ENCODE measurements at regions not wholly inside any gene's neighbourhood (a gene's known extent, or its start where the extent isn't known, plus 50 kb on each side); places are given as distances from the start of the nearest gene placed in this dataset.
A peak's percentile ranks its signal among the peaks of the same experiment; 100 is the strongest.

- TF ChIP-seq CTCF (IDR thresholded peaks at IDR 0.05; ENCODE audit: low read depth, low read length) (no peak), EZH2phosphoT487 (IDR thresholded peaks at IDR 0.05; ENCODE audit: low read depth) (no peak)
- H3K27me3 ChIP-seq (ENCODE audit: low read depth, low read length), result no peaks in the 10 kb centered on the region
- H3K27ac ChIP-seq (ENCODE audit: low read length), result no peak overlapping the region
- no peak overlapping the region for H3K4me3 ChIP-seq (ENCODE audit: low read length)
- no peaks in the 10 kb centered on the region for H4K20me1 ChIP-seq (ENCODE audit: insufficient read depth, low read length)
- no peaks in the 10 kb centered on the region for H3K9me3 ChIP-seq (ENCODE audit: insufficient read depth, low read length)
- no peak overlapping the region for H3K9ac ChIP-seq (ENCODE audit: low read length)
- H3K4me1 ChIP-seq (ENCODE audit: low read length), result no peaks in the 10 kb centered on the region
- H2AFZ ChIP-seq (ENCODE audit: low read depth, low read length), result no peak overlapping the region
- H3K79me2 ChIP-seq (ENCODE audit: low read length), result no peaks in the 10 kb centered on the region
- no peaks in the 10 kb centered on the region for H3K36me3 ChIP-seq (replicated peaks; ENCODE audit: low read depth, low read length)
- no peak overlapping the region for H3K4me2 ChIP-seq (ENCODE audit: low read length)
Observed at GRCh38 chr5:8848997-8849594, 696.8 kb downstream of the SEMA5A start.

DNA sequence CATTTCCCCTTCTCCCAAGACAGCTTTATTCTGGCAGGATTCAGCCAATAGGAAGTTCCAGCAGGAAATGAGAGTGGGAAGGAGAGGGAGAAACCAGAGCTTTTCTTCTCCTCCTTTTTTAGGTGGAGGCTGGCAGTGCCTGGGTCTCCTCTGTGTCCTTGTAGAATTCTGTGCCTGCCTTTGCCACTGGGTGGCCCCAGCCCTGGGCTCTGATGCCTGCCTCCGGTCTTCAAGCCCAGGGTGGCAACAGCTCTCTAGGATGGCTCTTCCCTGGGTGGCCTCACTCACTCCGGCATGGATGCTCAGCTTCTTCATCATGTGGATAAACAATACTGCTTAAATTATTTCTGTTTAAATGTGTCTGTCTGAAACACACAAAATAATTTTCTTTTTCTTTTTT lies 694.8 kb downstream of the SEMA5A start:
- Histone ChIP-seq H4K20me1 (ENCODE audit: insufficient read depth, low read length) (no peaks in the 10 kb centered on the region), H3K4me2 (ENCODE audit: low read length) (no peak overlapping the region), H3K36me3 (replicated peaks; ENCODE audit: low read depth, low read length) (no peaks in the 10 kb centered on the region), H3K9ac (ENCODE audit: low read length) (no peak overlapping the region), H3K4me3 (ENCODE audit: low read length) (no peak overlapping the region), H3K27ac (ENCODE audit: low read length) (no peak overlapping the region), H3K9me3 (ENCODE audit: insufficient read depth, low read length) (no peaks in the 10 kb centered on the region), H2AFZ (ENCODE audit: low read depth, low read length) (no peak overlapping the region), H3K79me2 (ENCODE audit: low read length) (no peaks in the 10 kb centered on the region), H3K27me3 (ENCODE audit: low read depth, low read length) (no peaks in the 10 kb centered on the region), H3K4me1 (ENCODE audit: low read length) (no peaks in the 10 kb centered on the region)
- TF ChIP-seq EZH2phosphoT487 (IDR thresholded peaks at IDR 0.05; ENCODE audit: low read depth), result no peak
- TF ChIP-seq CTCF (IDR thresholded peaks at IDR 0.05; ENCODE audit: low read depth, low read length), result 0 out of 2 replicates have a peak, but pooled peaks have one; percentile 6

DNA sequence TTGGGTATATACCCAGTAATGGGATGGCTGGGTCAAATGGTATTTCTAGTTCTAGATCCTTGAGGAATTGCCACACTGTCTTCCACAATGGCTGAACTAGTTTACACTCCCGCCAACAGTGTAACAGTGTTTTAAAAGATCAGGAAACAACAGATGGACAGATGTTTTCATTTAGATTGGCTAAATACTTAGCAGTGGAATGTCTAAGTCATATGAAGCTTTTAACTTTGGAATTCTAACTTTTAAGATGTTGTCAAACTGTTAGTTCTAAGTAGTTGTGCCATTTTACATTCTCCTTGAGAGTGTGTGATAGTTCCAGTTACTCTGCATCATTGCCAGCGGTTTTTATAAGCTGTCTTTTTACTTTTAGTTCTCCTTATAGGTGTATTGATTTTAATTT lies 688.8 kb downstream of the SEMA5A start:
- Histone ChIP-seq H4K20me1 (ENCODE audit: insufficient read depth, low read length) (no peaks in the 10 kb centered on the region), H3K4me3 (ENCODE audit: low read length) (no peak overlapping the region), H3K4me1 (ENCODE audit: low read length) (no peaks in the 10 kb centered on the region), H3K27me3 (ENCODE audit: low read depth, low read length) (no peaks in the 10 kb centered on the region), H3K9me3 (ENCODE audit: insufficient read depth, low read length) (no peaks in the 10 kb centered on the region), H3K9ac (ENCODE audit: low read length) (no peak overlapping the region), H3K27ac (ENCODE audit: low read length) (no peak overlapping the region), H3K36me3 (replicated peaks; ENCODE audit: low read depth, low read length) (no peaks in the 10 kb centered on the region), H3K4me2 (ENCODE audit: low read length) (no peak overlapping the region), H3K79me2 (ENCODE audit: low read length) (no peaks in the 10 kb centered on the region), H2AFZ (ENCODE audit: low read depth, low read length) (no peak overlapping the region)
- TF ChIP-seq EZH2phosphoT487 (IDR thresholded peaks at IDR 0.05; ENCODE audit: low read depth), result no peak
- no peak for TF ChIP-seq CTCF (IDR thresholded peaks at IDR 0.05; ENCODE audit: low read depth, low read length)

- Histone ChIP-seq H3K9ac (ENCODE audit: low read length) (no peak overlapping the region), H3K4me3 (ENCODE audit: low read length) (no peak overlapping the region), H3K27me3 (ENCODE audit: low read depth, low read length) (peaks cover 9% of the 10 kb centered on the region; the same call in 1 of the 2 replicates), H3K36me3 (replicated peaks; ENCODE audit: low read depth, low read length) (no peaks in the 10 kb centered on the region), H3K27ac (ENCODE audit: low read length) (no peak overlapping the region), H2AFZ (ENCODE audit: low read depth, low read length) (no peak overlapping the region), H3K79me2 (ENCODE audit: low read length) (no peaks in the 10 kb centered on the region), H3K4me2 (ENCODE audit: low read length) (no peak overlapping the region), H3K9me3 (ENCODE audit: insufficient read depth, low read length) (no peaks in the 10 kb centered on the region), H3K4me1 (ENCODE audit: low read length) (peaks cover 10% of the 10 kb centered on the region), H4K20me1 (ENCODE audit: insufficient read depth, low read length) (no peaks in the 10 kb centered on the region)
- TF ChIP-seq EZH2phosphoT487 (IDR thresholded peaks at IDR 0.05; ENCODE audit: low read depth) (no peak), CTCF (IDR thresholded peaks at IDR 0.05; ENCODE audit: low read depth, low read length) (no peak)
Observed at GRCh38 chr5:8861764-8862163, 684.1 kb downstream of the SEMA5A start.
